ENCODE measurements at regions not wholly inside any gene's neighbourhood (a gene's known extent, or its start where the extent isn't known, plus 50 kb on each side); places are given as distances from the start of the nearest gene placed in this dataset.

GRCh38 chr1:56180520-56181190, 398.7 kb downstream of the PLPP3 start:
- no peak for TF ChIP-seq CTCF (conservative IDR thresholded peaks at IDR 0.05; ENCODE audit: low read depth, low read length)
- no peak for TF ChIP-seq EZH2 (IDR thresholded peaks at IDR 0.05; ENCODE audit: low read length, unreplicated experiment)
